ENCODE measurements at regions not wholly inside any gene's neighbourhood (a gene's known extent, or its start where the extent isn't known, plus 50 kb on each side); places are given as distances from the start of the nearest gene placed in this dataset.

- no peak for DNase-seq
These were observed 175.0 kb downstream of the RPLP1 start for GRCh38 chr15:69627548-69628158.

- no peak for DNase-seq
These were observed 175.9 kb downstream of the RPLP1 start for GRCh38 chr15:69628256-69629093.

- DNase-seq, result no peak
These were observed 177.1 kb downstream of the RPLP1 start for GRCh38 chr15:69629631-69630161.

GRCh38 chr15:69631005-69631404 lies 178.4 kb downstream of the RPLP1 start:
- DNase-seq, result no peak

- DNase-seq, result no peak
These were observed 179.4 kb downstream of the RPLP1 start for GRCh38 chr15:69631978-69632377.

GRCh38 chr15:69634860-69635259 lies 182.2 kb downstream of the RPLP1 start:
- DNase-seq, result no peak

GRCh38 chr15:69636169-69636915 lies 183.7 kb downstream of the RPLP1 start:
- DNase-seq, result no peak

- DNase-seq, result no peak
These were observed 185.2 kb downstream of the RPLP1 start for GRCh38 chr15:69637818-69638217.

GRCh38 chr15:69643476-69643875 lies 190.9 kb downstream of the RPLP1 start:
- no peak for DNase-seq

GRCh38 chr15:69643971-69644370 lies 191.4 kb downstream of the RPLP1 start:
- DNase-seq, result no peak

DNA sequence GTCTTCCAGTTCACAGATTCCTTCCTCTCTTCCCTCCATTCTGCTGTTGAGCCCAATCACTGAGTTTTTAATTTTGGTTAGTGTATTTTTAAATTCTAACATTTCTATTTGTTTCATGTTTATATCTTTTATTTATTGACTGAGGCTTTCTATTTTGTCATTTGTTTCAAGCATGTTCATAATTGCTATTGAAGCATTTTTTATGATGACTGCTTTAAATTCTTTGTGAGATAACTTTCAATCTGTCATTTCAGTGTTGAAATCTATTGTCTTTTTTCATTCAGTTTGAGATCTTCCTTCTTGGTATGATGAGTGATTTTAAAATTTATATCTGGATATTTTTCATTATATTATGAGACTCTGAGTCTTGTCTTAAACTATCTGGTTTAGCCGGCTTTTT lies 192.3 kb downstream of the RPLP1 start:
- DNase-seq, result no peak

- DNase-seq, result no peak
These were observed 194.5 kb downstream of the RPLP1 start for GRCh38 chr15:69647142-69647513.

DNA sequence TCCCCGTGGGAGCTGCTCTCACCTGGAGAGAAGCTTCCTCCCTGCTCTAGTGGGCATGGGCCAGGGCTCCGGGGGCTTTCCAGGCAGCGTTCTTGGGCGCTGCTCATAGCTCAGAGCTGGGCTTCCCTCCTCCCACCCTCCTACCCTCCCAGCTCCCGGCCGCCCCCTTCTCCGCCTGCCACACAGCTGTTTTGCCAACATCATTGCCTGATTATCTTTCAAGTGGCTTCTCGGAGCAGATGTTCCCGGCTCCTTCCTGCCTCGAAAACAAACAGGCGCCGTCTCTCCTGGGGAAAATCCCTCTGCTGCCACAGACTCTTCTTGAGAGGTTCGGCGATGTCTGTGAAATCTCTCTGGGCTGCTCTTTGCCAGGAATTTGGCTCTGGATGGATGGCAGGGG lies 195.6 kb downstream of the RPLP1 start:
- no peak for DNase-seq

DNA sequence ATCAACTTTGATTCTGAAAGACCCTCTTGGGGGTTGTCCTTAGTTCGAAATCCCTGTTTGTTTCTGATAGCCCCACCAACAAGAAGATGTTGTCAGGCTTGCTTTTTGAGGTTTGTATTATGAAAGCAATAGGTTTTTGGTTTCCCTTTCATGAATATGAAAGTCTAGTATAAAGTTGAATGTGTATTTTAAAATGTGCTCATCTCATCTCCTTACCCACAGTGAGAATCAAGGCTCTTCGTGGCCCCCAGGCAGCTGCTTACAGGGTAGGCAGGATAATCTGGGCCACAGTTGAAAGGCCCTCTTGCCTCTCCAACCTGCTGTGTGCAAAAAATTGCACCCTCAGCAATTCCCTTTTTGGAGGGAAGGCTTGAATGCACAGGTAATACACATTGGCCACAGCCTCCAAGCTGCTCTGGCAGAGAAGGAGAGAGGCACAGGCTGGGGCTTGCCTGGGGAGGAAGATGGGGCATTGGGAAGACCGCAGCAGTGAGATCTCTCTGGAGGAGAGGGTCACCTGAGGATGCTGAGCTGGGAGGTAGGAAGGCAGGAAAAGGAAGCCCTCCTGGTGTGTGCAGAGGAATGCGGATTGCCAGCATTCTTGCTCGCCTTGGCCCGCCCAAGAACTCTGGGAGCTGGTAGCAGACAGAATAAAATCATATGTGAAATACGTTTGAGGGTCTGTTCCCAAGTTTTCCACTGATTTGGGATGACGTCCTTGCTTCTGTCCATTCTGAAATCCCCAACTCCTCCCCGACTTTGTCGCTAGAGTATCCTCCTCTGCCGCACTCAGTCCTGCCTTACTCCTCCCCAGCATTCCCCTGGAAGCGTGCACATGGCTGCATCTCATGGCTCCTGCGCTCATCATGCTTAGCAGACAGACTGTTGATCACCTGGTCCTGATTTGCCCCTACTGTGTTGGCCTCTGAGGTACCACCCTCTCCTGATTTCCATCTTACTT lies 196.4 kb downstream of the RPLP1 start:
- DNase-seq, result no peak

GRCh38 chr15:69652293-69652692 lies 199.7 kb downstream of the RPLP1 start:
- no peak for DNase-seq

DNA sequence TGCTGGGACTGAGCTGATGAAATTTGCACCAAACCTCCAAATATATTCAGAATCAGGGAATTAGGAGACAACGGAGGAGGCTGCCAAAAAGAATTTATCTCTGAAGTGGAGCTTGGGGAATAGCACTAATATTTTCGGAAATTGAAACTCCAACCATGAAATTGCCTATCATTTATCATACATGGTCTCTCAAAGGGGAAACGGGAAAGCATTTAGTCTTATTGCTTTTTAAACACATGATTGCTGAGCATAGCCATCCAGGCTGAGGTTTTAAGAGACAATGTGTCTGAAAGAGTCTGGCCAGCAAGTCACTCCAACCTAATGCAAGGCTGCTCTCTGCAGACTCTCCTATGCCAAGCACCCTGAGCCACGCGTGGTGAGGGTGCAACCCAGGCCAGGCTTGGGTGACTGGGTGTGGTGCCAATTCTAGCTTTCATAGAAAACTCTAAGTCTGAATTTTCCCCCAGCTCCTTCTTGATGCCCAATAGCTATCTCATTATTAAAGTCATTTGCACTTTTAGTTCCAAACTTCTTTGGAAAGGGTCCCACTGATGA lies 200.2 kb downstream of the RPLP1 start:
- DNase-seq, result no peak

- no peak for DNase-seq
These were observed 200.7 kb downstream of the RPLP1 start for GRCh38 chr15:69653306-69653705.

DNA sequence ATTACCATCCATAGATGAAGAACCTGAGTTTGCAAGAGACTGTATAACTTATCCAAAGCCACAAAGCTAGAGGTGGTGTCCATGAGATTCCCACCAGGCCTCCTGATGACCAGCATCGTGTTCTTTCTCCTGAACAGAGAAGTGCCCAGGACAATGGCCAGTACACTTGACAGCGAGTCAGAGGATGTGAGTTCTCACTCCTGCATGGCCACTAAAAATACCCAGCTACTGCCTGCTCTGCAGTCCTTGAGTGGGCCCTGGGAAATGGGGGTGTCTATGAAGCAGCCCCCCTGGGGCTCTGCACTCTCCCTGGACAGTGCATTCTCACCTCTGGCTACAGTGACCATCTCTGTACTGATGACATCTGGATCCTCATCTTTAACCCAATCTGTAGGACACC lies 201.2 kb downstream of the RPLP1 start:
- DNase-seq, result no peak

DNA sequence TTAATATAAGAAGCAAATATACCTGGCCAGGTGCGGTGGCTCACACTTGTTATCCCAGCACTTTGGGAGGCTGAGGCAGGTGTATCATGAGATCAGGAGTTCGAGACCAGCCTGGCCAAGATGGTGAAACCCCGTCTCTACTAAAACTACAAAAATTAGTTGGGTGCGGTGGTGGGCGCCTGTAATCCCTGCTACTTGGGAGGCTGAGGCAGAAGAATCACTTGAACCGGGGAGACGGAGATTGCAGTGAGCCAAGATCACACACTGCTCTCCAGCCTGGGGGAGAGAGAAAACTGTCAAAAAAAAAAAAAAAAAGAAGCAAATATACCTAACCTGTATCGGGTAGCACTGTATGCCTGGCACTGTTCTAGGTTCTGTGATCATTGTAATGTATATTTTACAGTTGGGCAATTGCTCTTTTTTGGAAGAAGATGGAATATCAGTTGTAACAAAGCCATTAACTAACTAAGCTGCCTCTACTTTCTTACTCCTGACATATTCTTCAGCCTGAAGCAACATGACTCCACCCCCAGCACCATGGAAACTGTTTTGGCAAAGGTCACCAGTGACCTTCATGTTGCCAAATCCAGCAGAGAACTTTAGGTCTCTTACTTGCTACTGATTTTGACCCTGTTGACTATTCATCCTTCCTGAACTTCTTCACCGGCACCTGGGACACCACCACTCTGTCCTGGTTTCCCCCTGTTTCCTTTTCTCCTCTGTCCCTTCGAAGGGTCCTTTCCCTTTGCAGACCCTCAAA lies 203.8 kb downstream of the RPLP1 start:
- no peak for DNase-seq

DNA sequence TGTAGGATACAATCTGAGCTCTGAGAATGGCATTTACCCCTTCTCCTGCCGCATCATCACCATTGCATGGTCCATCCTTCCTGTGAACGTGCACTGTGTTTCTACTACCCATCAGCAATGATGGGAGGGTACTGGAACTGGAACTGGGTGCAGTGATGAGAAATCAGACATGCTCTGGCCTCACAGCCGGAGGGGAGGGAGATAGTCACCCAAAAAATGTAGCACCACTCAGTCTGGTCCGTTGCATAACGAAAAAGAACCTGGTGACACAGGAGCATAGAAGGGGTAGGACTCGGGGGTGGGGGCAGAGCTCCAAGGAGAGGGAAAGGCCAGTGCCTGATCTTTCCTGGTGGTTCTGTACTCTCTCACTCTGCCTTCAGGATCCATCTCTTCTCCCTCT lies 205.0 kb downstream of the RPLP1 start:
- DNase-seq, result no peak

Measured in right lung (tissue), 2 donors.